HUDEP-2 (cell line): ENCODE measurements at regions not wholly inside any gene's neighbourhood (a gene's known extent, or its start where the extent isn't known, plus 50 kb on each side); places are given as distances from the start of the nearest gene placed in this dataset.

Experiments
- DNase-seq, 76 experiments: peaks; one replicate each; lab custom pipeline; 2025; ENCODE audit not compliant: unreplicated experiment in 76 of 76; lab: John Stamatoyannopoulos, UW

DNA sequence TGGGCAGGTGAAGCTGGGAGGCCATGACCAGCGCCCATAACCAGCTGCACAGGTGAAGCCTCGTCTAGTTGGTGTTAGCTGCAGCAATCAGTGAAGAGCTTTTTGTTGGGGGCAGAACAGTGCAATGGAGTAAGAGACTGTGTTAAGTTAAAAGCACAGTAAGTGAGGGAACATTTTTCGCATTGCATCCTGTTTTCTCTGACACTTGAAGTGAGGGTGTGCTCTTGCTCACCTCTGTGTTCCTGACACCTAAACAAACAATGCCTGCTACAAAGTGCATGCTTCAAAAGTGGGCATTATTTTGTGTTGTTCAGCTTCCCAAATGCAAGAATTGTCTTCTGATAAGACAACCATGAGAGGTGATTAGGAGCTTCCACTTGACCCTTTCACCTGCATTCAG lies 324.0 kb upstream of the ACVR2A start:
- no peak for DNase-seq

DNA sequence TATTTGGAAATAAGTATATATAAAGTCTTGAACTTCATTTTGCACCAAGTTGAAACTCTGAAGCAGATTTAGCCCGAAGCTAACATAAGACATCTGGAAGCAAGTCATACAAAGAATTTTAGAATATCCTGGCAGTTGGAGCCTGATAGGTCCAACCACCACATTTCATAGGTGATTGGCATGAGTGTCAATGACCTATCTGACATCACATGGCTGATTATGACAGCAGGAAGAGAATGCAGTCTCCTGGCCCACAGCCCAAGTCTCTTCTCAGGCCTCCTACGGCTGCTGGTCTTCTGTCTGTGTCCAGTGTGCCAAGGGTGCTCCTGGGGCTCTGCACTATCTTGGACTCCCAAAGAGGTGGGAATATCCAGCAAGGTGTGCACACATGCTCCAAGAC lies 325.7 kb upstream of the ACVR2A start:
- DNase-seq: no peak

DNA sequence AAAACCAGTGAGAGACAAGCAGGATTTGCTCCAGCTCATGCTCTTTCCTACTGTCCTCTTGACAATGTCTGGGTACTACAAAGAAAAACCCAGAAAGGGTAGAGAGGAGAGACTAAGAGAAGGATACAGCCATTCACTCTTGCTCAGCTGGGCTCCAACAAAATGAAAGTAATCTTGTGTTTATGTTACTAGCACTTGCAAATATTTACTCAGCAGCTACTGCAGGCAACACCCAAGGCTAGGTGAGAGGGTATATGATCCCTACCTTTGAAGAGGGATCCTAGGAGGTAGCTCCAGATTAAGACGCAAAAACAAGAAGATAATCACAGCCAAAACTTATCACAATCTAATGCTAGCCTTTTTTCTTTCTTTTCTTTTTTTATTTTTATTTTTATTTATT lies 329.6 kb upstream of the ACVR2A start:
- no peak for DNase-seq

DNA sequence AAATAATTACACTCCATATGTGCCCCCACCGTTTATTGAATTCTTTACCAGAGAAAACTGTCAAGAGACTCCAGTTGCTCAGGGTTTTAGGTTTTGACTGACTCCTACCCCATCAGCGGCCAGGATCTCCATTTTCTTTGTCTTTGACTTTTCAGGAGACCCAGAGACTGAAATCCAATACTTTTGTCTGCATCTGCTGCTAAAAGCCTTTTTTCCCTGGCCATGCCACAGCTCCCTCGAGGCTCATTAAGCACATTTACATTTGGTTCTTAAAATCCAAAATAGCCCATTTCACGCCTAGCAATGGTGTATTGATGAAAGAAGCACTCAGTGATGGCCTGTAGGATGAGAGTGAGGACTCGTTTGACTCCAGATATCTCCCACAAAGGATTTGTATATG lies 332.6 kb upstream of the ACVR2A start:
- no peak for DNase-seq

DNA sequence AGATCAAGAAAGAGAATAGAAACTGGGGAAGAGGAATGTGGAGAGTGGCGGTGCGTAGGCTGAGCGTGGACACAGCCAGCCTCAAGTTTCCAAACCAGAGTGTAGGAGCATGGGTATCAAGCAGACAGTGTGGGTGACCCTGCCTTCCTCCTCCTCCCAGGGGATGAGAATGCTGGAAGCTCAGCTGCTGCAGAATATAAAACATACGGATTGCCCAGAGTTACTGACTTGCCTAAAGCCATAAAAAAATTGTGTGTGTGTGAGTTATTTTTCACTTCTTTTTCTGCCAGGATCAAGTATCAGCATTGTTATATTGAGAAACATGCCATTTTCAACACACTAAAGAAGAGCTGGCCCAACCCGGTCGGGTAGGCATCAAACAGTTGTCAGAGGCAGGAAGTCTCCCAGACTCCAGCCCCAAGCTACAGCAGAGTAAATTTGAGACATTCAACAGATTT lies 333.3 kb upstream of the ACVR2A start:
- no peak for DNase-seq

DNA sequence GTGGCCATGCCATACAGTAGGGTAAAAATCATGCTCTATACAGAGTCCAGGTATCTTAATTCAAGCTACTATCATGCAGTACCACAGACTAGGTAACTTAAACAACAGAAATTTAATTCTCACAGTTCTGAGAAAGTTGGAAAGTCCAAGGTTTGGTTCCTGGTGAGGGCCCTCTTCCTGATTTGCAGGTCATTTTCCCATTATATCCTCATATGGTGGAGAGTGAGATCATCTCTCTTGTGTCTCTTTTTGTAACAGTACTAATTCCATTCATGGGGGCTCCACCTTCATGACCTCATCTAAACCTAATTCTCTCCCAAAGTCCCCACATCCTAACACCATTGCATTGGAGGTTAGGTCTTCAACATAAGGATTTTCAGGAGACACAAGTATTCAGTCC lies 335.0 kb upstream of the ACVR2A start:
- no peak for DNase-seq

DNA sequence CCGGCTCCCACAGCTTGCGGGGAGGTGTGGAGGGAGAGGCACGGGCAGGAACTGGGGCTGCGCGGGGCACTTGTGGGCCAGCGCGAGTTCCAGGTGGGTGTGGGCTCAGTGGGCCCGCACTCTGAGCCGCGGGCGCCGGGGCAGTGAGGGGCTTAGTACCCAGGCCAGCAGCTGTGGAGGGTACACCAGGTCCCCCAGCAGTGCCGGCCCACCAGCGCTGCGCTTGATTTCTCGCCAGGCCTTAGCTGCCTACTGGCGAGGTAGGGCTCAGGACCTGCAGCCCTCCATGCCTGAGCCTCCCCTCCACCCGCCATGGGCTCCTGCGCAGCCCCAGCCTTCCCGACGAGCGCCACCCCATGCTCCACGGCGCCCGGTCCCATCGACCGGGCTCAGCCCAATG lies 337.9 kb upstream of the ACVR2A start:
- no peak for DNase-seq

DNA sequence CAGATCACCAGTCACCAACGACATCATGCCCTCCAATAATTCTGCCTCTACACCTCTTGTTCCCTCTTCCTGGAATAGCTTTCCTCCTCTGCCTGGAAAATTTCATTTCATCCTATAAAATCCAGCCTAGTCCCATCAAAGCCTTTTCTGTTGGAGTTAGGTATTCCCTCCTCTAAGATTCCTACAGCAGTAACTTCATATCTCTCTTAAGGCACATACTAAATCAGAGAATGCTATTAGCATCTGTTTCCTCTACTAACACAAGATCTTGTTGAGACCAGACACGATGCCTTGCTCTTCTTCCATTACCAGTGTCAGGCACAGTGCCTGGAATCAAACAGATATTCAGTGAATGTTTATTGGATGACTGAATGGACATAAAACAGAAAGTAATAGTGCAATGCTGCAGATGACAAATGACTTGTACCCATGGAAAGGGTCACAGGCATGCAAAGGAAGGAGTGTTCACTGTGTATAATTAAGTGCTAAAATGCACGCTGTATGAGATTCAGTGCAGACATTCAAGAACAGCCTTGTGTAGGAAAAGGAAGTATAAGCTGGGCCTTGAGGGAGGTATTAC lies 342.0 kb upstream of the ACVR2A start:
- no peak for DNase-seq

DNA sequence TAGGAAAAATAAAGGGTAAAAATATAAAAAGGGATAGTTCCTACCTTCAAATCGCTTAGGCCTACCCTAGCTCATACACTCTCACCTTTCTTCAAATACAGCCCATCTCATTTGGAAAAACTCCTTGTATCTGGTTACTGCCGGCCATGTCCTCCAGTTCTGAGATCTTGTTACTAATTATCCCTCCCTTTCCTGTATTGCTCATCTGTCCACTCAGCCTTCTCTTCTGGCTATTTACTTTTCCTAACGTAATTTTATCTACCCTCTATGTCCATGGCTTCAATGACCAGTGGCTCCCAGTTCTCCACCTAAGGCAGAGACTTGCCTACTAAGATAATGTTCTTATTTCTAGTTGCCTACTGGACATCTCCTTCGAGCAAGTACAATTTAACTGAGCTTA lies 342.9 kb upstream of the ACVR2A start:
- no peak for DNase-seq

DNA sequence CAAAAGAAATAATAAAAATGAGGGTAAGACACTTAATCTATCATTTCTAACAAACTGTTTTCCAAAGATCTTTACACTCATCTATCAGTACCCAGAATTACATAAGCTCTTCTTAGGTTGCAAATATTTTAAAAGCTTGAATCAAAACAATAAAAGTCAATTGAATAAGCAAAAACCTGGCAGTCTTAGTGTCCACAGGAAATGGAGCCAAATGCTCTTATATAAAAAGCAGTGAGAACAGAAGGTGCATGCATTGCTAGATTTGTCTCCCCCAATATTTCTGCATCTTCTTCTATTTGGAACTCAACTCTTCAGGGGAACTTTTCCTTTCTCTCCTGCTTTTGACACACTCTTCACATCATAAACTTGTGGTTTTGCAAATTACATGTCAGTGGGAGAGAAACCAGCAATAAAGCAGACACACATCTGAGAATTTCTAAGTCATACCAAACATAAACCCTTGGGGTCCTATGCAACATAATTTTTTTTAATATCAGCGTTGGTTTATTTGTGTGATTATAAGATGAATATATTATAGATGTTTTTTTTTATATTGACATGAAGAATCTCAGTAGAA lies 343.9 kb upstream of the ACVR2A start:
- DNase-seq: no peak

DNA sequence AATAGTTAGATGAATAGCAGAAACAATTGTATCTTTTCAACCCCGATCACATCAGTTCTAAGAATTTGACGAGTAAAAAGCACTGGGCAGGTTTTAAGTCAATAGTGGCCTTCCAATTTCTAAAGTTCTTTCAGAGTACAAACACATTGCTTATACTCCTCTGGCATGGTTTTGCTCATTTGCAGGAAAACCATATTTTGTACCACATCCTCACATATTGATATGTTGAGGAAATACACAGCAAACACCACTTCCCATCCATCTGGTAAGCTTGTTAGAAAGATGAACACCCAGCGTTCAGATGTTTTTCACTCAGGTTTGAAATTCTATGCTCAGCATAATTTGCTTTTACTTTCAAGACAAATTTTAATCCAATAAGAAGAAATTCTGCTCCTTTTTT lies 344.6 kb upstream of the ACVR2A start:
- DNase-seq: no peak

DNA sequence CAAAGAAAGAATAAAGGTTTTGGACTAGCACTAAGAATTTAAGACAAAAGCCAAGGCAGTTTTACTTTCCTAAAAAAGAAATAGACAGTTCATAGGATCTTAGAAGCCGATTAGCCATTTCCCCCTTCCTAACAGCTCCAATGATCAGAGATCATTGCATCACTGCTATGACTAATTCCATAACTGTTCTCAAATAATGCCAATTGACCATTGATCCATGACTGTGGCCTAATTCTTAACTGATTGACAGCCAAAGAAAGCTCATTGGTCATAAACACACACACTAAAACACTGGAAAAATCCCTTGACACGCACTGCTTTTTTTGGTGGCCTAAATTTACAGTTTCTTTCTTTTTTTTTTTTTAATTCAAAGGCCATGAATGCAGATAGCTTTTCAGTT lies 345.0 kb upstream of the ACVR2A start:
- no peak for DNase-seq

DNA sequence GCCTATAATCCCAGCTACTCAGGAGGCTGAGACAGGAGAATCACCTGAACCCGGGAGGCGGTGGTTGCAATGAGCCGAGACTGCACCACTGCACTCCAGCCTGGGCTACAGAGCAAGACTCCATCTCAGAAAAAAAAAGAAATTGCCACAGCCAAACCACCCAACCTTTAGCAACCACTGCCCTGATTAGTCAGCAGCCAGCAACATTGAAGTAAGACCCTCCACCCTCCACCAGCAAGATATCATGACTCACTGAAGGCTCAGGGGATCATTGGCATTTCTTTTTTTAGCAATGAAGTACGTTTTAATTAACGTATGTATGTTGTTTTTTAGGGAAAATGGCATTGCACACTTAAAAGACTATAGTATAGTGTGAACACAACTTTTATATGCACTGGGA lies 349.1 kb upstream of the ACVR2A start:
- no peak for DNase-seq

DNA sequence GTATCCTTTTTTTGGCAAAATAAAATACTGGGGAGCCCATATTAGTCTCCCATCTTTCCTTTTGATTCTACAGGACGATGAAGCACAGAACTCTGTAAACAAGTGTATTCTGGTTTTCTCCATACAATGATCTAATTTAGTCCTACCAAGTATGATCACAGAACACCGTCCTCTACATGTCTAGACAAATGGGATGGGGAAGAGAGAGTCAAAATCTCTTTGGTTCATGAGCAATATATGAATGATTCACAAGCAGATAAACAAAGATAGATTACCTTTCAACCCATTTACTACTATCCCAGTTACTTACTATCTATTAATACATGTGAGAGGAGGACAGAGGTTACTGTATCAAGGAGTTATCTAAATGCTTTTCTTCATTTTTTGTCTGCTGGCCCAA lies 352.4 kb upstream of the ACVR2A start:
- no peak for DNase-seq

DNA sequence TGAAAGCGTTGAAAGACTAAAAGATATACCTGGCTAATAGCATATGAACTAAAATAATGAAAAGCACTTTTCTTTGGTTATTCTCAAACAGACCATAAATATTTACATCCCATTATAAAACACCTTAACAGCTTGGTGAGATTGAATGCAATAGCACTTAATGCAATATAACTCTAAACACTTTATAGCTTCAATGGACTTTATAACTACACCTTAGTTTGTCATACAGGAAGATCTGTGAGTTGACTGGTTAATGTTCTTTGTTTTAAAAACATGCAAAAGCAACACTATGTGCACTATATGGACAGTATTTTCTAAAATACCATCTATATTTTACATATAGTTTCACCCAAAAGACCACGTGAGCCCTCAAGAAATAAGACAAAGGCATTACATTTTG lies 353.3 kb upstream of the ACVR2A start:
- no peak for DNase-seq

DNA sequence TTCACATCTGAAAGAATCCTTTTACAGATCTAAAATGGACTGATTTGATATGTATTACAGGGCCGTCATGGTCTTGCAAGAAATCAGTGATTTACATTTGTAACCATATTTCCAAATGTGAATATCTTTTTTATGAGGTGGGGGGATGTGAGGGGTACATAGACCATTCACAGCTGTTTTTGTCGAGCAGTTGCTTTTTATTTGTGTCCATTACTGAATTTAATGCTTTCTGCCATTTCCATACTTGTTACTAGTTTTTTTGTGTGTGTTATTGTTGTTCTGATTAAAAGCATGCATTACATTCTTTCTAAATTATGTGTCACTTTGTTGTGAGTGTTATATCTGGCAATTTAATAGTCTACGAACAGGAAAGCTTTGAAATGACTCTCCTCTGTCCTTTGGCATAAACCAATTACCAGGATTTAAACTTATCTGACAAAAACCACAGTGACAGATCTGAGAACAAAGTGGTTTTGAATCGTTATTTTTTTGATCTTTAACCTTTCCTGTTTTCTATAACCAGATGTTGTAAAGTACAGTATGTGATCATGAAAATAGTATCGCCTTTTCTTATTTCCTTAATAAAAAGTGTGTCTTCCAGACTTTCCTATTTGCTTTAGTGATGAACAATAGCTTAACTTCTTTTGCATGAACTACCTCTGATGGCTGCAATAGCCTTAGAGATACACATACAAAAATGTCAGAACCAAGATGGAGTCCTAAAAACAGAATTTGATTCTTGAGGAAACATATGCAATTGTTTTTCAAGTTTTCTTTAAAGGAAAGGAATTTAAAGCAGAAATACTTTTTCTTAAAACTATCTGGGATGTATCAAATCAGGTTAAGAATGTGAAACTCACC lies 354.2 kb upstream of the ACVR2A start:
- DNase-seq: no peak

DNA sequence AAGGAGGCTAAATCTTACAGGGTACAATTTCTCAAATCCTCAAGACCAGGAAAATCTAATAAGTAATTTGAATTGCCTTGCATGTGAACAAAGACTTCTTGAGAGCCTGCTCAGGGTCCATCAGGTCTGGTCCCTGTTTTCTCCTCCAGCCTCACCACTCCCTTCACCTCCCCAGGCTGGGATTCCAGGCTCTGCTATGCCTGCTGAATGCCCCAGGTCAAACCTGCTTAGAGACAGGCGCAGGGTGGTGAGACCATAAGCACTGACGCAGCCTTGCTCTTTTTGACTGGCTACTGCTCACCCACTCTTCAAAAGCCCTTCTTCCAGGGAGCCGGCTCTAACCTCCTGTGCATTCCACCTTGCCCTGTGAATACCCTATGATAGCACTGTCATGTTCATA lies 356.4 kb upstream of the ACVR2A start:
- DNase-seq: no peak

DNA sequence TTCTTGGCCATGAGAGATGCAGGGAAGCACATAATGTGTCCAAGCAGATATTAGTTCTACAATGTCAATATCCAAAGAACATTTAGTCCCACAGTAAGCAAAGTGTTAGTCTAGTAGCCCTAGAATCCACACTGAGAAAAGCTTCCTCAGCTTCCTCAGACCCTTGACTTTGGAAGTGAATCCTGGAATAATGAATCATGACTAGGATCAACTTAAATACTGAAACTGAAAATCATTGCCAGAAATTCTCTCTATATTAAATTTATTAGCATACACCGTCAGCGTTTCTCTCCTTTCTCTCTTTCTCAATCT lies 356.9 kb upstream of the ACVR2A start:
- no peak for DNase-seq

DNA sequence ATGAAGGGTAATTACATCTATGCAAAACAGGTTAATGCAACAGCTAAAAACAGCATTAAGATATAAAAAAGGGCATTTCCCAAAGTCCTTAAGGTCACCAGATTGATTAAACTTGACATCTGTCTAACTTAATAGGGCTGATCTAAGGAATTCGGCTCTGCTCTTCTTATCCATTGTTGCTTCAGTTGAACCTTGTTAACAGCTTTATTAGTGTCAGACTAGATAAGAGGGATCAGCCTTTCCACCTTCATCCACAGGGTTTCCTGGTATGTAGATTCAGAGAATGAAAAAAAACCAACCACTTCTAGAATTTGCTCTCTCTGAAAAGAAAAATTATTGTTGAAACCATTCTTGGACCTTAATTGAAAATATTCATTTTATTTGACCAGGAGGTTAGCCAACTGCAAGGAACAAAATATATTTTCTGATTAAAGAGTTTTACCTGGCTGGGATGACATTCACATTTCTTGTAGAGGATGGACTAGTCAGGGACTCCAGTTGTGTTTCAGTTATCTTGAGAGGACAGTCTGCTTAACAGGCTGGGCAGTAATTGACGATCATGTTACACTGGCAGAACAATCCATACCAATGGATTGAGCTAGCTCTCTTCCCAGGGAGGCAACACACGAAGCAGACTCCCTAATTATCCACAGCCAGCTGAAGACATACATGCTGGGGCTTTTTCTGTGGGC lies 357.4 kb upstream of the ACVR2A start:
- no peak for DNase-seq

DNA sequence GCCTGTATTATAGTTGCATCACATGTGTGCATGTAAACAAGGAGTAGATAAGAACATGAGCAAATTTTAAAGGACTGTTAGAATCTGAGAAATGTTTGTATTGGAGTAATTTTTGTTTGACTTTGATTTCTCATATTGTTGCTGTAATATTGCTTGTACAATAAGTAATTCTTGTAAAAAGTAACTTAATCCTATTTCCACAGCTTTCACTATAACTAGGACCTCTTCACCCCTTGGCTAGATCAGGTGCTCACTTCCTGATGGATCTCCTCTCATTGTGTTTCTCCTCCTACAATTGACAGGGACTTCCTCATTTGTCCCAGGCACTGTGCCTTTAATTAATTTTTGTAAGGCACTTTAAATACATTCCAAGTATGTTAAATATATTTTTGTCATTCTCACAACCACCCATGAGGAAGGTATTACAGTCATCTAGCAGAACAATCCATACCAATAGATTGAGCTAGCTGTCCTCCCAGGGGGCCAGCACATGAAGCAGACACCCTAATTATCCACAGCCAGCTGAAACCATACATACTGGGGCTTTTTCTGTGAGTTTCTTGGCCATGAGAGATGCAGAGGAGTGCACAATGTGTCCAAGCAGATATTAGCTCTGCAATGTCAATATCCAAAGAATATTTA lies 359.5 kb upstream of the ACVR2A start:
- DNase-seq: no peak

DNA sequence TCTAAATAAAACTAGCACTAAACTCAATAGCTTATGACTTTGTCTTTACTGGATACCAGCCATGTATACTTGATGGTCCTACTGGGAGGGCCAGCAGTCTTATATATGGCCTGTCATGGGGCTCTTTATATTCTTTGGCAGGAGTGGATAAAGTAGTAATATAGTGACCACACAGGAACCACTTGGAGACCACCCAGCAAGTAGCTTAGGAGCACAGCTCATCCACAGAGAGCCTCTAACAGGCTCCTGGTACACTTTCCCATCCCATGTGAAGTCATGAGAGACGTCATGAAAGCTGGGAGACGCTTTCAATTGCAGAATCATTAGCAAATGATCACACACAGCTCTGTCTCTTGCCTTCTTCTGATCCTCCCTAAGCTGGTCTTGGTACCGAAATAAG lies 360.9 kb upstream of the ACVR2A start:
- DNase-seq: no peak
